PC-9 (cell line): ENCODE measurements at regions not wholly inside any gene's neighbourhood (a gene's known extent, or its start where the extent isn't known, plus 50 kb on each side); places are given as distances from the start of the nearest gene placed in this dataset.

ENCODE experiments used
- CTCF ChIP-seq: fragments of 200-600 bp; sonication (generic); conservative IDR thresholded peaks from 2 replicates; pipeline ENCODE4 v1.6.1; 2017; ENCODE audit warnings: mixed run types, antibody characterized with exemption, mild to moderate bottlenecking, moderate library complexity
- EZH2 ChIP-seq: fragments of 200-600 bp; sonication (generic); IDR thresholded peaks from 2 replicates; pipeline ENCODE4 v1.8.0; 2017; ENCODE audit warnings: antibody characterized with exemption, low read depth

DNA sequence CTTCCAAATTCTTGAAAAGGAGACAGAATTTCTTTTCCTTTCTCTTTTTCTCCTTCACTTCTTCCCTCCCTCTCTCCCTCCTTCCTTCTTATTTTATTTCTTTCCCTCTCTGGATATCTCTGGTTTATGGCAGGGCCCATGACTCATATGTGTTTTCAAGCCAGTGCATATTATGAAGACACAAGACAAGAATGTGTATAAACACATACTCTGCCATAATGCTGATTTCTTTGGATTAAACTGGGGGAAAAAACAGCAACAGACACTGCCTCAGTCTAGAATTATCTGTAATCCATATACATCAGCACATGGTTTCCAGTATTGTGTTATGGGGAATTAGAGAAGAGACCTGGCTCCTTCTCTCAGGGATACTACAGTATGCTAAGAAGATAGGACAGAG is 82.8 kb upstream of the CPO start:
- TF ChIP-seq CTCF (no peak), EZH2 (no peak)
